Neural cell (in vitro differentiated cells): ENCODE measurements at regions not wholly inside any gene's neighbourhood (a gene's known extent, or its start where the extent isn't known, plus 50 kb on each side); places are given as distances from the start of the nearest gene placed in this dataset.

Source experiments
- H2AFZ ChIP-seq: fragments of 200-600, 300-800 bp; sonication (generic), shearing (Covaris generic); 2 replicates; pipeline ENCODE4 v1.6.0; 2014; ENCODE audit warnings: low read depth, mild to moderate bottlenecking, antibody characterized with exemption, low read length, moderate library complexity
- H3F3A ChIP-seq: fragments of 200-600 bp; shearing (Covaris generic); 2 replicates; pipeline ENCODE4 v1.6.1; 2016; ENCODE audit warnings: mild to moderate bottlenecking, moderate library complexity, mixed read lengths, antibody characterized with exemption, low read length; ENCODE audit not compliant: insufficient read depth, poor library complexity, severe bottlenecking
- H3K27ac ChIP-seq: fragments of 200-600, 300-800 bp; sonication (generic), shearing (Covaris generic); 2 replicates; pipeline ENCODE4 v1.5.1; 2014; ENCODE audit warnings: mild to moderate bottlenecking, low read length, moderate library complexity
- H3K27me3 ChIP-seq: fragments of 300-800, 200-600 bp; sonication (generic), shearing (Covaris generic); 2 replicates; pipeline ENCODE4 v1.6.0; 2014; ENCODE audit warnings: mild to moderate bottlenecking, low read depth, low read length, moderate library complexity; ENCODE audit not compliant: insufficient read depth
- H3K36me3 ChIP-seq: fragments of 300-800, 200-600 bp; sonication (generic), shearing (Covaris generic); 2 replicates; pipeline ENCODE4 v1.5.1; 2014; ENCODE audit warnings: mild to moderate bottlenecking, antibody characterized with exemption, low read length, moderate library complexity; ENCODE audit not compliant: insufficient read depth
- H3K4me2 ChIP-seq: fragments of 300-800, 200-600 bp; sonication (generic), shearing (Covaris generic); 2 replicates; pipeline ENCODE4 v1.6.0; 2014; ENCODE audit warnings: mild to moderate bottlenecking, low read length
- H3K4me3 ChIP-seq: fragments of 300-800, 200-600 bp; sonication (generic), shearing (Covaris generic); 2 replicates; pipeline ENCODE4 v1.5.1; 2014; ENCODE audit warnings: mild to moderate bottlenecking, low read length, moderate library complexity
- H3K79me2 ChIP-seq: fragments of 200-600 bp; shearing (Covaris generic); replicated peaks from 2 replicates; pipeline ENCODE4 v1.6.0; 2014; ENCODE audit warnings: mild to moderate bottlenecking, low read length, moderate library complexity; ENCODE audit not compliant: insufficient read depth
- H3K9ac ChIP-seq: fragments of 300-800, 200-600 bp; sonication (generic), shearing (Covaris generic); 2 replicates; pipeline ENCODE4 v1.6.1; 2016; ENCODE audit warnings: mild to moderate bottlenecking, low read length, mixed read lengths
- H3K9me2 ChIP-seq: fragments of 200-600 bp; shearing (Covaris generic); 2 replicates; pipeline ENCODE4 v1.6.1; 2016; ENCODE audit warnings: mild to moderate bottlenecking, low read length, mixed read lengths; ENCODE audit not compliant: insufficient read depth
- H3K9me3 ChIP-seq: fragments of 200-600, 300-800 bp; sonication (generic), shearing (Covaris generic); 2 replicates; pipeline ENCODE4 v1.6.1; 2016; ENCODE audit warnings: mild to moderate bottlenecking, mixed run types, low read length, moderate library complexity, mixed read lengths
- H4K20me1 ChIP-seq: fragments of 200-600 bp; shearing (Covaris generic); 2 replicates; pipeline ENCODE4 v1.6.1; 2016; ENCODE audit warnings: mild to moderate bottlenecking, mixed run types; ENCODE audit not compliant: insufficient read depth
- EP300 ChIP-seq: fragments of 450-650 bp; conservative IDR thresholded peaks from 2 replicates; pipeline ENCODE4 v1.6.1; 2014; ENCODE audit warnings: antibody characterized with exemption, mild to moderate bottlenecking, moderate library complexity; ENCODE audit not compliant: poor library complexity, severe bottlenecking
- EZH2 ChIP-seq: fragments of 200-600, 300-800 bp; shearing (Covaris generic), sonication (generic); IDR thresholded peaks from 2 replicates; pipeline ENCODE4 v1.6.1; 2014; ENCODE audit warnings: antibody characterized with exemption, low read length, borderline replicate concordance, mild to moderate bottlenecking; ENCODE audit not compliant: insufficient read depth, poor library complexity, severe bottlenecking
- MXI1 ChIP-seq: fragments of 450-650 bp; conservative IDR thresholded peaks from 2 replicates; pipeline ENCODE4 v1.6.1; 2014; ENCODE audit warnings: antibody characterized with exemption, mild to moderate bottlenecking; ENCODE audit not compliant: poor library complexity, severe bottlenecking
- POLR2AphosphoS5 ChIP-seq: IDR thresholded peaks from 2 replicates; pipeline ENCODE4 v1.6.1; 2012
- RAD21 ChIP-seq: fragments of 450-650 bp; conservative IDR thresholded peaks from 2 replicates; pipeline ENCODE4 v1.6.1; 2014; ENCODE audit warnings: antibody characterized with exemption, mild to moderate bottlenecking, moderate library complexity
- SMC3 ChIP-seq: fragments of 450-650 bp; conservative IDR thresholded peaks from 2 replicates; pipeline ENCODE4 v1.6.1; 2014; ENCODE audit warnings: antibody characterized with exemption, mild to moderate bottlenecking, moderate library complexity; ENCODE audit not compliant: poor library complexity
- TAF1 ChIP-seq: IDR thresholded peaks from 2 replicates; pipeline ENCODE4 v1.6.1; 2012; ENCODE audit warnings: low read depth
- TF ChIP-seq, protein P1 (sequence below): fragments of 450-650 bp; IDR thresholded peaks from 2 replicates; pipeline ENCODE4 v1.5.1; 2014; ENCODE audit warnings: antibody characterized with exemption, mild to moderate bottlenecking, moderate library complexity; ENCODE audit not compliant: poor library complexity, severe bottlenecking
- TF ChIP-seq, protein P2 (sequence below): IDR thresholded peaks from 2 replicates; pipeline ENCODE4 v1.6.1; 2012; ENCODE audit warnings: borderline replicate concordance

DNA sequence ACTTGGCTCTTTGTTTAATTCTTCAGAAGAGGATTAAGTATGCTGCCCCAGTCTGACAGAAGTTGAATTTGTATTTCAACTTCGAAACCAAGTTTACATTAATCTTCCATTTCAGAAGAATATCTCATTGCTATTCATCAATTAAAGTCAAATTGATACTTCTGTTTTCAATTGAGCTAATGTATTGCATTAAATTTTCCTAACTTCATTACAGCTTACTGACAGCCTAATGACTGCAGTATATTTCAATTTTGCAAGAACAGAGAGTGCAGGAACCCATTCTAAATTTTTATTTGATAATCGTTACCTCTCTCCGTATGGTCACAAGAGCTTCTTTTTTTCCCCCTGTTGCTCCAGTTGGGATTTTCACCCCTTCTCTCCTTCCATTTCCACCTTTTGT, 218.0 kb downstream of the CALCRL start:
- Histone ChIP-seq H3K36me3 (no peaks in the 10 kb centered on the region), H3K9me3 (no peaks in the 10 kb centered on the region), H2AFZ (no peak overlapping the region), H4K20me1 (no peaks in the 10 kb centered on the region), H3K9me2 (no peaks in the 10 kb centered on the region), H3K9ac (no peak overlapping the region), H3K4me2 (no peak overlapping the region), H3K27ac (no peak overlapping the region), H3F3A (no peaks in the 10 kb centered on the region), H3K4me3 (no peak overlapping the region), H3K79me2 (no peaks in the 10 kb centered on the region), H3K27me3 (no peaks in the 10 kb centered on the region)
- TF ChIP-seq MXI1 (no peak), POLR2AphosphoS5 (no peak), EP300 (no peak)
- TF ChIP-seq, protein P1, sequence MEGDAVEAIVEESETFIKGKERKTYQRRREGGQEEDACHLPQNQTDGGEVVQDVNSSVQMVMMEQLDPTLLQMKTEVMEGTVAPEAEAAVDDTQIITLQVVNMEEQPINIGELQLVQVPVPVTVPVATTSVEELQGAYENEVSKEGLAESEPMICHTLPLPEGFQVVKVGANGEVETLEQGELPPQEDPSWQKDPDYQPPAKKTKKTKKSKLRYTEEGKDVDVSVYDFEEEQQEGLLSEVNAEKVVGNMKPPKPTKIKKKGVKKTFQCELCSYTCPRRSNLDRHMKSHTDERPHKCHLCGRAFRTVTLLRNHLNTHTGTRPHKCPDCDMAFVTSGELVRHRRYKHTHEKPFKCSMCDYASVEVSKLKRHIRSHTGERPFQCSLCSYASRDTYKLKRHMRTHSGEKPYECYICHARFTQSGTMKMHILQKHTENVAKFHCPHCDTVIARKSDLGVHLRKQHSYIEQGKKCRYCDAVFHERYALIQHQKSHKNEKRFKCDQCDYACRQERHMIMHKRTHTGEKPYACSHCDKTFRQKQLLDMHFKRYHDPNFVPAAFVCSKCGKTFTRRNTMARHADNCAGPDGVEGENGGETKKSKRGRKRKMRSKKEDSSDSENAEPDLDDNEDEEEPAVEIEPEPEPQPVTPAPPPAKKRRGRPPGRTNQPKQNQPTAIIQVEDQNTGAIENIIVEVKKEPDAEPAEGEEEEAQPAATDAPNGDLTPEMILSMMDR: no peak
- TF ChIP-seq, protein P2, sequence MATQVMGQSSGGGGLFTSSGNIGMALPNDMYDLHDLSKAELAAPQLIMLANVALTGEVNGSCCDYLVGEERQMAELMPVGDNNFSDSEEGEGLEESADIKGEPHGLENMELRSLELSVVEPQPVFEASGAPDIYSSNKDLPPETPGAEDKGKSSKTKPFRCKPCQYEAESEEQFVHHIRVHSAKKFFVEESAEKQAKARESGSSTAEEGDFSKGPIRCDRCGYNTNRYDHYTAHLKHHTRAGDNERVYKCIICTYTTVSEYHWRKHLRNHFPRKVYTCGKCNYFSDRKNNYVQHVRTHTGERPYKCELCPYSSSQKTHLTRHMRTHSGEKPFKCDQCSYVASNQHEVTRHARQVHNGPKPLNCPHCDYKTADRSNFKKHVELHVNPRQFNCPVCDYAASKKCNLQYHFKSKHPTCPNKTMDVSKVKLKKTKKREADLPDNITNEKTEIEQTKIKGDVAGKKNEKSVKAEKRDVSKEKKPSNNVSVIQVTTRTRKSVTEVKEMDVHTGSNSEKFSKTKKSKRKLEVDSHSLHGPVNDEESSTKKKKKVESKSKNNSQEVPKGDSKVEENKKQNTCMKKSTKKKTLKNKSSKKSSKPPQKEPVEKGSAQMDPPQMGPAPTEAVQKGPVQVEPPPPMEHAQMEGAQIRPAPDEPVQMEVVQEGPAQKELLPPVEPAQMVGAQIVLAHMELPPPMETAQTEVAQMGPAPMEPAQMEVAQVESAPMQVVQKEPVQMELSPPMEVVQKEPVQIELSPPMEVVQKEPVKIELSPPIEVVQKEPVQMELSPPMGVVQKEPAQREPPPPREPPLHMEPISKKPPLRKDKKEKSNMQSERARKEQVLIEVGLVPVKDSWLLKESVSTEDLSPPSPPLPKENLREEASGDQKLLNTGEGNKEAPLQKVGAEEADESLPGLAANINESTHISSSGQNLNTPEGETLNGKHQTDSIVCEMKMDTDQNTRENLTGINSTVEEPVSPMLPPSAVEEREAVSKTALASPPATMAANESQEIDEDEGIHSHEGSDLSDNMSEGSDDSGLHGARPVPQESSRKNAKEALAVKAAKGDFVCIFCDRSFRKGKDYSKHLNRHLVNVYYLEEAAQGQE: no peak

DNA sequence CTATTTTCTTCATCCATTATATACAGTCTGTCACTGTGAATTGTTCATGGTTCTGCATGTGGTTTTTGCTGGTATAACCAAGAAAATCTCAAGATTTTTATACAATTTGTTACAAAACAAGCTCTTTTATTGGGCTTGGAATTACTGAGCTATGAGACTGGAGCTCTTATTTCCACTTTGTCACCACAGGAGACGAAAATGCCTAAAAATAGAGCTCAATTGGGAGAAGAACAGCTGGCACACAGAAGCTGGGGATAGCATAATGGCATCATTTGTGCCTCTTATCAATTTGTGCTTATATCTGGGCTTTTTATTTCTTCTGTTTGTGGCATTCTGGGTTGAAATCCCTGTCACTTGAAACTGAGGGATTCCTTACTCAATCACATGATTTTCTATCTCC, 219.1 kb downstream of the CALCRL start:
- no peaks in the 10 kb centered on the region for H3F3A ChIP-seq
- no peaks in the 10 kb centered on the region for H4K20me1 ChIP-seq
- no peak overlapping the region for H3K4me3 ChIP-seq
- H3K9ac ChIP-seq: no peak overlapping the region
- H2AFZ ChIP-seq: no peak overlapping the region
- H3K79me2 ChIP-seq: no peaks in the 10 kb centered on the region
- no peak for TF ChIP-seq EZH2
- H3K36me3 ChIP-seq: no peaks in the 10 kb centered on the region
- H3K4me2 ChIP-seq: no peak overlapping the region
- H3K27me3 ChIP-seq: no peaks in the 10 kb centered on the region
- H3K9me3 ChIP-seq: no peaks in the 10 kb centered on the region
- no peak overlapping the region for H3K27ac ChIP-seq
- H3K9me2 ChIP-seq: no peaks in the 10 kb centered on the region

DNA sequence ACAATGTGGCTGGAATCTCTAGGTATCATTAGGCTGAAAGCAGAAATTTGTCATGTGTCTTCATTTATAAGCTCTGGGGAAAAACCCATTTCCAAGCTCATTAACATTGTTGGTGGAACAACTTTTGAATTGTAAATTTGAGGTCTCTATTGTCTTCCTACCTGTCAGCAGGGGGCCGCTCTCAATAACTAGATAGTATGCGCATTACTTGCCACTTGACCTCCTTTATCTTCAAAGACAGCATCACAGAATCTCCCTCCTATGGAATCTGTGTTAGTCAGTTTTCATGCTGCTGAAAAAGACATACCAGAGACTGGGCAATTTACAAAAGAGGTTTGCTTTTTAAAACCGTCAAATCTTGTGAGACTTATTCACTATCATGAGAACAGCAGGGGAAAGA, 223.1 kb downstream of the CALCRL start:
- H2AFZ ChIP-seq: no peak overlapping the region
- H3K4me3 ChIP-seq: no peak overlapping the region
- no peak overlapping the region for H3K9ac ChIP-seq
- H3F3A ChIP-seq: no peaks in the 10 kb centered on the region
- no peaks in the 10 kb centered on the region for H3K9me3 ChIP-seq
- no peaks in the 10 kb centered on the region for H3K9me2 ChIP-seq
- TF ChIP-seq POLR2AphosphoS5: no peak
- TF ChIP-seq RAD21: no peak
- no peak for TF ChIP-seq SMC3
- TF ChIP-seq, protein P1: no peak
- TF ChIP-seq, protein P2: no peak
- no peak for TF ChIP-seq TAF1
- no peak for TF ChIP-seq MXI1
- TF ChIP-seq EZH2: no peak
- TF ChIP-seq EP300: no peak
- no peaks in the 10 kb centered on the region for H3K79me2 ChIP-seq
- no peaks in the 10 kb centered on the region for H4K20me1 ChIP-seq
- no peak overlapping the region for H3K4me2 ChIP-seq
- no peaks in the 10 kb centered on the region for H3K27me3 ChIP-seq
- no peaks in the 10 kb centered on the region for H3K36me3 ChIP-seq
- H3K27ac ChIP-seq: no peak overlapping the region
